ENCODE measurements at regions not wholly inside any gene's neighbourhood (a gene's known extent, or its start where the extent isn't known, plus 50 kb on each side); places are given as distances from the start of the nearest gene placed in this dataset.

- TF ChIP-seq POLR2A (IDR thresholded peaks at IDR 0.05) (no peak), CTCF (IDR thresholded peaks at IDR 0.05) (no peak)
Observed at GRCh38 chr2:166802475-166802874, 85.8 kb upstream of the XIRP2 start.
